NT2/D1 (cell line): ENCODE measurements at regions not wholly inside any gene's neighbourhood (a gene's known extent, or its start where the extent isn't known, plus 50 kb on each side); places are given as distances from the start of the nearest gene placed in this dataset.

Source experiments
- SUZ12 ChIP-seq: IDR thresholded peaks from 2 replicates; pipeline ENCODE4 v1.6.1; 2011; ENCODE audit not compliant: insufficient read length, insufficient read depth; ENCODE audit errors: extremely low read depth
- YY1 ChIP-seq: IDR thresholded peaks from 2 replicates; pipeline ENCODE4 v1.6.1; 2011; ENCODE audit not compliant: insufficient read length, insufficient read depth
- ZNF274 ChIP-seq: IDR thresholded peaks from 2 replicates; pipeline ENCODE4 v1.6.1; 2011; ENCODE audit warnings: mild to moderate bottlenecking, low read depth, low read length

DNA sequence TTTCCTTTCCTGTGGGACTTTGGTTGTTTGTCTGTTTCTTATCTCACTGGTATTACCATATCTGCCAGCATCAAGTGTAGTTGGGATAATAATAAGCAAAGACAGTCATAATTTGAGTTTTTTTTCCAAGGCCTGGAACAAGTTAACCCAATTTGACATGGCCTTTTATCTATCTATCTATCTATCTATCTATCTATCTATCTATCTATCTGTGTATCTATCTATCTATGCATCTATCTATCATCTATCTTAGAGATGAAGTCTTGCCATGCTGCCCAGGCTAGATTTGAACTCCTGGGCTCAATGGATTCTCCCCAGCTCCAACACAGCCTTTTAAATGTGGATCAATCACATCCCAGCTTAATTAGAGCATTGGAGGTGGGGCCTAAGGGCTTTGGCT lies 174.1 kb upstream of the CSF3R start:
- no peak for TF ChIP-seq ZNF274
- no peak for TF ChIP-seq YY1
- no peak for TF ChIP-seq SUZ12
